Neural cell (in vitro differentiated cells): ENCODE measurements at regions not wholly inside any gene's neighbourhood (a gene's known extent, or its start where the extent isn't known, plus 50 kb on each side); places are given as distances from the start of the nearest gene placed in this dataset.

Experiments used
- H2AFZ ChIP-seq: fragments of 200-600, 300-800 bp; sonication (generic), shearing (Covaris generic); 2 replicates; pipeline ENCODE4 v1.6.0; 2014; ENCODE audit warnings: low read depth, mild to moderate bottlenecking, antibody characterized with exemption, low read length, moderate library complexity
- H3F3A ChIP-seq: fragments of 200-600 bp; shearing (Covaris generic); 2 replicates; pipeline ENCODE4 v1.6.1; 2016; ENCODE audit warnings: mild to moderate bottlenecking, moderate library complexity, mixed read lengths, antibody characterized with exemption, low read length; ENCODE audit not compliant: insufficient read depth, poor library complexity, severe bottlenecking
- H3K27ac ChIP-seq: fragments of 200-600, 300-800 bp; sonication (generic), shearing (Covaris generic); 2 replicates; pipeline ENCODE4 v1.5.1; 2014; ENCODE audit warnings: mild to moderate bottlenecking, low read length, moderate library complexity
- H3K27me3 ChIP-seq: fragments of 300-800, 200-600 bp; sonication (generic), shearing (Covaris generic); 2 replicates; pipeline ENCODE4 v1.6.0; 2014; ENCODE audit warnings: mild to moderate bottlenecking, low read depth, low read length, moderate library complexity; ENCODE audit not compliant: insufficient read depth
- H3K36me3 ChIP-seq: fragments of 300-800, 200-600 bp; sonication (generic), shearing (Covaris generic); 2 replicates; pipeline ENCODE4 v1.5.1; 2014; ENCODE audit warnings: mild to moderate bottlenecking, antibody characterized with exemption, low read length, moderate library complexity; ENCODE audit not compliant: insufficient read depth
- H3K4me2 ChIP-seq: fragments of 300-800, 200-600 bp; sonication (generic), shearing (Covaris generic); 2 replicates; pipeline ENCODE4 v1.6.0; 2014; ENCODE audit warnings: mild to moderate bottlenecking, low read length
- H3K4me3 ChIP-seq: fragments of 300-800, 200-600 bp; sonication (generic), shearing (Covaris generic); 2 replicates; pipeline ENCODE4 v1.5.1; 2014; ENCODE audit warnings: mild to moderate bottlenecking, low read length, moderate library complexity
- H3K79me2 ChIP-seq: fragments of 200-600 bp; shearing (Covaris generic); replicated peaks from 2 replicates; pipeline ENCODE4 v1.6.0; 2014; ENCODE audit warnings: mild to moderate bottlenecking, low read length, moderate library complexity; ENCODE audit not compliant: insufficient read depth
- H3K9ac ChIP-seq: fragments of 300-800, 200-600 bp; sonication (generic), shearing (Covaris generic); 2 replicates; pipeline ENCODE4 v1.6.1; 2016; ENCODE audit warnings: mild to moderate bottlenecking, low read length, mixed read lengths
- H3K9me2 ChIP-seq: fragments of 200-600 bp; shearing (Covaris generic); 2 replicates; pipeline ENCODE4 v1.6.1; 2016; ENCODE audit warnings: mild to moderate bottlenecking, low read length, mixed read lengths; ENCODE audit not compliant: insufficient read depth
- H3K9me3 ChIP-seq: fragments of 200-600, 300-800 bp; sonication (generic), shearing (Covaris generic); 2 replicates; pipeline ENCODE4 v1.6.1; 2016; ENCODE audit warnings: mild to moderate bottlenecking, mixed run types, low read length, moderate library complexity, mixed read lengths
- H4K20me1 ChIP-seq: fragments of 200-600 bp; shearing (Covaris generic); 2 replicates; pipeline ENCODE4 v1.6.1; 2016; ENCODE audit warnings: mild to moderate bottlenecking, mixed run types; ENCODE audit not compliant: insufficient read depth
- EP300 ChIP-seq: fragments of 450-650 bp; conservative IDR thresholded peaks from 2 replicates; pipeline ENCODE4 v1.6.1; 2014; ENCODE audit warnings: antibody characterized with exemption, mild to moderate bottlenecking, moderate library complexity; ENCODE audit not compliant: poor library complexity, severe bottlenecking
- EZH2 ChIP-seq: fragments of 200-600, 300-800 bp; shearing (Covaris generic), sonication (generic); IDR thresholded peaks from 2 replicates; pipeline ENCODE4 v1.6.1; 2014; ENCODE audit warnings: antibody characterized with exemption, low read length, borderline replicate concordance, mild to moderate bottlenecking; ENCODE audit not compliant: insufficient read depth, poor library complexity, severe bottlenecking
- MXI1 ChIP-seq: fragments of 450-650 bp; conservative IDR thresholded peaks from 2 replicates; pipeline ENCODE4 v1.6.1; 2014; ENCODE audit warnings: antibody characterized with exemption, mild to moderate bottlenecking; ENCODE audit not compliant: poor library complexity, severe bottlenecking
- POLR2AphosphoS5 ChIP-seq: IDR thresholded peaks from 2 replicates; pipeline ENCODE4 v1.6.1; 2012
- RAD21 ChIP-seq: fragments of 450-650 bp; conservative IDR thresholded peaks from 2 replicates; pipeline ENCODE4 v1.6.1; 2014; ENCODE audit warnings: antibody characterized with exemption, mild to moderate bottlenecking, moderate library complexity
- REST ChIP-seq: IDR thresholded peaks from 2 replicates; pipeline ENCODE4 v1.6.1; 2012; ENCODE audit warnings: borderline replicate concordance
- SMC3 ChIP-seq: fragments of 450-650 bp; conservative IDR thresholded peaks from 2 replicates; pipeline ENCODE4 v1.6.1; 2014; ENCODE audit warnings: antibody characterized with exemption, mild to moderate bottlenecking, moderate library complexity; ENCODE audit not compliant: poor library complexity
- TAF1 ChIP-seq: IDR thresholded peaks from 2 replicates; pipeline ENCODE4 v1.6.1; 2012; ENCODE audit warnings: low read depth
- TF ChIP-seq, protein P1 (sequence below): fragments of 450-650 bp; IDR thresholded peaks from 2 replicates; pipeline ENCODE4 v1.5.1; 2014; ENCODE audit warnings: antibody characterized with exemption, mild to moderate bottlenecking, moderate library complexity; ENCODE audit not compliant: poor library complexity, severe bottlenecking

DNA sequence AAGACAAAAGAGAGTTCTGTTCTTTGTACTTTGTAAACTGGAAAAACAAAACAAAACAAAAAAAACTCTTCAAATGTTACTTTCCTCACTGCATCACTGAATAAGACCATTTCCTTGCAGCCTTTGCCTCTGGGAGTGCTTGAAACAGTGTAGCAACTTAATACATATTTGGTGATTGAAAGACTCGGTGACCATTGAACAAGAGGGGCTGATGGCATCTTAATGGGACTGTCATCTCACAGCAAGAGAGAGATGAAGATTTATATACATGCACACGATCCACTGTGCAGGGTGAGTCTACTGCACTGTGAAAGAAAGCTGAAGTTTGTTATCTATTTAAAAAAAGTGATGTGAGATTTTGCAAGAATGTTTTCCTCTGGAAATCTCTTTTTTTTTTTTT lies 111.9 kb upstream of the KLHL25 start:
- no peak overlapping the region for H2AFZ ChIP-seq
- no peak overlapping the region for H3K27ac ChIP-seq

DNA sequence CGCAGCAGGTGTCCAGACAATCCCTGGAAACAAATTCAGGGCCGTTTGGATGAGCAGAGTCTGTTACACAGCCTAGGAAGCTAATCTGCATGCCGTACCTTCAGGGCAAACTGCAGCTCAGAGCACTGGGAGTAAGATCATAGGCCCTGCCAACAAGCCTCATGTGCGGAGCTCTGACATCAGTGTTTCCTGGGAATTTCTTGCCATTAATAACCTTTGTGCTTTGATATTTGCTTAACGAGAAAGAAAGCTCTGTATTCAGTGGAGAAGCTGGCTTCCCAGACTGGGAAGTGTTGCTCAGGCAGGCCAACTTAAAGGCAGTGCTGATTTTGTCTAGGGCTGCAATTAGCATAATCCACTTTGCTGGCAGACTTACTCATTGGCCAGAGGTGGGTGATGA lies 116.1 kb upstream of the KLHL25 start:
- Histone ChIP-seq H3K4me2 (no peak overlapping the region), H2AFZ (no peak overlapping the region), H4K20me1 (no peaks in the 10 kb centered on the region)

More for the DNA sequence above, 111.9 kb upstream of the KLHL25 start:
- no peaks in the 10 kb centered on the region for H3F3A ChIP-seq
- no peak for TF ChIP-seq POLR2AphosphoS5
- TF ChIP-seq, protein P1, sequence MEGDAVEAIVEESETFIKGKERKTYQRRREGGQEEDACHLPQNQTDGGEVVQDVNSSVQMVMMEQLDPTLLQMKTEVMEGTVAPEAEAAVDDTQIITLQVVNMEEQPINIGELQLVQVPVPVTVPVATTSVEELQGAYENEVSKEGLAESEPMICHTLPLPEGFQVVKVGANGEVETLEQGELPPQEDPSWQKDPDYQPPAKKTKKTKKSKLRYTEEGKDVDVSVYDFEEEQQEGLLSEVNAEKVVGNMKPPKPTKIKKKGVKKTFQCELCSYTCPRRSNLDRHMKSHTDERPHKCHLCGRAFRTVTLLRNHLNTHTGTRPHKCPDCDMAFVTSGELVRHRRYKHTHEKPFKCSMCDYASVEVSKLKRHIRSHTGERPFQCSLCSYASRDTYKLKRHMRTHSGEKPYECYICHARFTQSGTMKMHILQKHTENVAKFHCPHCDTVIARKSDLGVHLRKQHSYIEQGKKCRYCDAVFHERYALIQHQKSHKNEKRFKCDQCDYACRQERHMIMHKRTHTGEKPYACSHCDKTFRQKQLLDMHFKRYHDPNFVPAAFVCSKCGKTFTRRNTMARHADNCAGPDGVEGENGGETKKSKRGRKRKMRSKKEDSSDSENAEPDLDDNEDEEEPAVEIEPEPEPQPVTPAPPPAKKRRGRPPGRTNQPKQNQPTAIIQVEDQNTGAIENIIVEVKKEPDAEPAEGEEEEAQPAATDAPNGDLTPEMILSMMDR = no peak
- no peak for TF ChIP-seq EP300
- no peaks in the 10 kb centered on the region for H3K9me3 ChIP-seq
- H3K79me2 ChIP-seq = no peaks in the 10 kb centered on the region
- no peak overlapping the region for H3K4me3 ChIP-seq
- H3K27me3 ChIP-seq = no peaks in the 10 kb centered on the region
- no peak overlapping the region for H3K4me2 ChIP-seq
- no peaks in the 10 kb centered on the region for H3K36me3 ChIP-seq
- no peaks in the 10 kb centered on the region for H4K20me1 ChIP-seq
- no peaks in the 10 kb centered on the region for H3K9me2 ChIP-seq
- no peak overlapping the region for H3K9ac ChIP-seq

GRCh38 chr15:85913461-85913860 lies 118.7 kb upstream of the KLHL25 start:
- H3F3A ChIP-seq = no peaks in the 10 kb centered on the region
- H3K79me2 ChIP-seq = no peaks in the 10 kb centered on the region
- no peak overlapping the region for H3K9ac ChIP-seq
- peaks cover 3% of the 10 kb centered on the region for H3K9me3 ChIP-seq
- no peaks in the 10 kb centered on the region for H3K27me3 ChIP-seq
- no peaks in the 10 kb centered on the region for H4K20me1 ChIP-seq
- no peaks in the 10 kb centered on the region for H3K36me3 ChIP-seq
- H2AFZ ChIP-seq = no peak overlapping the region
- H3K9me2 ChIP-seq = no peaks in the 10 kb centered on the region
- no peak overlapping the region for H3K4me3 ChIP-seq
- no peak overlapping the region for H3K4me2 ChIP-seq
- TF ChIP-seq EP300 = no peak
- TF ChIP-seq EZH2 = no peak
- TF ChIP-seq MXI1 = no peak
- H3K27ac ChIP-seq = no peak overlapping the region

More for the DNA sequence above, 116.1 kb upstream of the KLHL25 start:
- H3K36me3 ChIP-seq = no peaks in the 10 kb centered on the region
- H3K9ac ChIP-seq = no peak overlapping the region
- no peak overlapping the region for H3K4me3 ChIP-seq
- no peaks in the 10 kb centered on the region for H3K9me2 ChIP-seq
- no peak overlapping the region for H3K27ac ChIP-seq
- no peaks in the 10 kb centered on the region for H3K27me3 ChIP-seq
- no peaks in the 10 kb centered on the region for H3F3A ChIP-seq
- H3K79me2 ChIP-seq = no peaks in the 10 kb centered on the region
- H3K9me3 ChIP-seq = no peaks in the 10 kb centered on the region
- TF ChIP-seq RAD21 = no peak

- Histone ChIP-seq H3K4me2 (no peak overlapping the region), H3K27me3 (no peaks in the 10 kb centered on the region), H3K4me3 (no peak overlapping the region), H3K9me3 (peaks cover 3% of the 10 kb centered on the region), H3K9me2 (no peaks in the 10 kb centered on the region), H3K36me3 (no peaks in the 10 kb centered on the region), H3K9ac (no peak overlapping the region), H2AFZ (no peak overlapping the region), H3K27ac (no peak overlapping the region), H4K20me1 (no peaks in the 10 kb centered on the region), H3K79me2 (no peaks in the 10 kb centered on the region), H3F3A (no peaks in the 10 kb centered on the region)
- no peak for TF ChIP-seq MXI1
- no peak for TF ChIP-seq TAF1
- TF ChIP-seq SMC3 = no peak
- TF ChIP-seq EP300 = no peak
- TF ChIP-seq, protein P1 = no peak
- no peak for TF ChIP-seq POLR2AphosphoS5
- no peak for TF ChIP-seq REST
- no peak for TF ChIP-seq RAD21
- no peak for TF ChIP-seq EZH2
Observed at GRCh38 chr15:85920956-85921355, 126.2 kb upstream of the KLHL25 start.
